GM12865 (cell line): ENCODE measurements at regions not wholly inside any gene's neighbourhood (a gene's known extent, or its start where the extent isn't known, plus 50 kb on each side); places are given as distances from the start of the nearest gene placed in this dataset.

Source experiments
- DNase-seq: peaks from one replicate; pipeline ENCODE4 v3.0.0; 2010; ENCODE audit warnings: low read depth
- H3K4me3 ChIP-seq: 2 replicates; pipeline ENCODE4 v1.5.1; 2011; ENCODE audit warnings: mild to moderate bottlenecking, low read depth, low read length, control low read depth
- TF ChIP-seq, protein P1 (sequence below): IDR thresholded peaks from 2 replicates; pipeline ENCODE4 v1.5.1; 2011; ENCODE audit warnings: low read length, control low read depth, low read depth, inconsistent platforms; ENCODE audit not compliant: insufficient read depth; ENCODE audit errors: missing control alignments

GRCh38 chr9:23319092-23319491 is 506.9 kb downstream of the ELAVL2 start:
- TF ChIP-seq, protein P1, sequence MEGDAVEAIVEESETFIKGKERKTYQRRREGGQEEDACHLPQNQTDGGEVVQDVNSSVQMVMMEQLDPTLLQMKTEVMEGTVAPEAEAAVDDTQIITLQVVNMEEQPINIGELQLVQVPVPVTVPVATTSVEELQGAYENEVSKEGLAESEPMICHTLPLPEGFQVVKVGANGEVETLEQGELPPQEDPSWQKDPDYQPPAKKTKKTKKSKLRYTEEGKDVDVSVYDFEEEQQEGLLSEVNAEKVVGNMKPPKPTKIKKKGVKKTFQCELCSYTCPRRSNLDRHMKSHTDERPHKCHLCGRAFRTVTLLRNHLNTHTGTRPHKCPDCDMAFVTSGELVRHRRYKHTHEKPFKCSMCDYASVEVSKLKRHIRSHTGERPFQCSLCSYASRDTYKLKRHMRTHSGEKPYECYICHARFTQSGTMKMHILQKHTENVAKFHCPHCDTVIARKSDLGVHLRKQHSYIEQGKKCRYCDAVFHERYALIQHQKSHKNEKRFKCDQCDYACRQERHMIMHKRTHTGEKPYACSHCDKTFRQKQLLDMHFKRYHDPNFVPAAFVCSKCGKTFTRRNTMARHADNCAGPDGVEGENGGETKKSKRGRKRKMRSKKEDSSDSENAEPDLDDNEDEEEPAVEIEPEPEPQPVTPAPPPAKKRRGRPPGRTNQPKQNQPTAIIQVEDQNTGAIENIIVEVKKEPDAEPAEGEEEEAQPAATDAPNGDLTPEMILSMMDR, result no peak
- DNase-seq, result no peak
- H3K4me3 ChIP-seq, result no peak overlapping the region

DNA sequence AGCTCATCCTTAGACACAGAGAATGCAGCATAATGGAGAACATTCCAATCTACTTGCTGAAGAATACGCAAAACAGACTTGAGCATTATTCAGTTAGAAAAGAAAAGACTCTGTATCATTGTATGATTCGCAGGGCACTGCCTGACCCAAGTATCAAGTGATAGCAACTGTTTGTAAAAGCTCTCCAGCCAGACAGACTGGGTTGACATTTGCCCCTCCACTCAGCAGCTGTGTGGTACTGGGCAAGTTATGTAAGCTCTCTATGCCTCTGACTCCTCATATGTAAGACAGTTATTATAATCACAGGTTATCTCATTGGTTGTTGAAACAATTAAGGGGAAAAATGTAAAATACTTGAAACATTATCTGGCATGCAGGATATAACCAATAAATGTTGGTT is 505.0 kb downstream of the ELAVL2 start:
- no peak for DNase-seq
- TF ChIP-seq, protein P1, result no peak
- H3K4me3 ChIP-seq, result no peak overlapping the region

DNA sequence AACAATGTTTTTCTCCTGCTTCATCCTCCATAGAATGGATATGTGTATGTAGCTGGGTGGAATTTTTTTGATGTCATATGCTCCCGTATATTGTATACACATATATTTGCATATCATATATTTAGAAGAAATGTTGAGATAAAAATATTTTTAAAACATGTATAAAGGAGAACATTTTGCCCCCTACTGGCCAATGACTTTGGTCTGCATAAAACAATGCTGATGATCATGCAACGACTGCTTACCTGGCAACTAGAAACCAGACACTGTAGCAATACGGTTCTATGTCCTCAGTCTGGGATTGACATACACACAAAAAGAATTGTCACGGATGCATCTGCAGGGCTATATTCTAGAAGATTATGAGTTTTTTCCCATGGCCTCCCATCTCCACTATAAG is 503.6 kb downstream of the ELAVL2 start:
- H3K4me3 ChIP-seq, result no peak overlapping the region
- DNase-seq, result no peak
- TF ChIP-seq, protein P1, result no peak

- TF ChIP-seq, protein P1, result no peak
- H3K4me3 ChIP-seq, result no peak overlapping the region
- DNase-seq, result no peak
Observed at GRCh38 chr9:23324511-23324910, 501.5 kb downstream of the ELAVL2 start.

- H3K4me3 ChIP-seq, result no peak overlapping the region
- DNase-seq, result no peak
- TF ChIP-seq, protein P1, result no peak
Observed at GRCh38 chr9:23326597-23326996, 499.4 kb downstream of the ELAVL2 start.

- no peak overlapping the region for H3K4me3 ChIP-seq
- no peak for DNase-seq
- TF ChIP-seq, protein P1, result no peak
Observed at GRCh38 chr9:23341346-23341745, 484.7 kb downstream of the ELAVL2 start.

DNA sequence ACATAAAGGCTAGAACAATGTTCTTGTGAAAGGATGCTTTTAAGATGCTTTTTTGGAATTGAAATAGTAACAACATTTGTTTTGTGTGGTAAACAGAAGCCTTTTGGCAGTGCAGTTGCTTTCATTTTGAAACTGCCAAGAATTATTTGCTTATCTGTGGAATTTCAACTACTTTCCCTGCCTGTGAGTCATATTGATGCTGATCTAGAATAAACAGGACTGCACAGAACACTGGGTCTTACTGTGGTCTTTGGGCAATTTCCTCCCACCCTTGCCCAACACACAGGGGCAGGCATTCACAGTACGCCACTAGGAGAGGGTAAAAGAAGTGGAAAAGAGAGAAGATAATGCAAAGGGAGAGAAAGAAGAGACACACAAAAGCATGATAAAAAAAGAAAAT is 483.7 kb downstream of the ELAVL2 start:
- no peak overlapping the region for H3K4me3 ChIP-seq
- TF ChIP-seq, protein P1, result no peak
- no peak for DNase-seq
